ENCODE measurements at regions not wholly inside any gene's neighbourhood (a gene's known extent, or its start where the extent isn't known, plus 50 kb on each side); places are given as distances from the start of the nearest gene placed in this dataset.
"Not testable (repeated sequence)": the region's sequence is repeated elsewhere in the genome, so short reads cannot be mapped to it uniquely, and the experiment has no call there.

- no peak for DNase-seq
Measured at GRCh38 chr13:88436974-88437373, 765.8 kb downstream of the SLITRK5 start.

- DNase-seq, result no peak
Measured at GRCh38 chr13:88450515-88450914, 779.3 kb downstream of the SLITRK5 start.

- DNase-seq, result no peak
Measured at GRCh38 chr13:88456151-88456550, 785.0 kb downstream of the SLITRK5 start.

GRCh38 chr13:88459331-88459730 is 788.2 kb downstream of the SLITRK5 start:
- no peak for DNase-seq

GRCh38 chr13:88461272-88462009 is 790.3 kb downstream of the SLITRK5 start:
- DNase-seq, result no peak

- no peak for DNase-seq
Measured at GRCh38 chr13:88464851-88465250, 793.7 kb downstream of the SLITRK5 start.

GRCh38 chr13:88472316-88472715 is 801.1 kb downstream of the SLITRK5 start:
- DNase-seq, result no peak

- DNase-seq, result no peak
Measured at GRCh38 chr13:88483202-88483601, 812.0 kb downstream of the SLITRK5 start.

GRCh38 chr13:88507909-88508308 is 836.7 kb downstream of the SLITRK5 start:
- DNase-seq, result no peak

GRCh38 chr13:88512993-88513392 is 841.8 kb downstream of the SLITRK5 start:
- DNase-seq, result not testable (repeated sequence)

GRCh38 chr13:88526186-88526852 is 855.1 kb downstream of the SLITRK5 start:
- DNase-seq, result no peak

GRCh38 chr13:88526853-88527215 is 855.7 kb downstream of the SLITRK5 start:
- DNase-seq, result no peak

GRCh38 chr13:88541994-88542393 is 870.8 kb downstream of the SLITRK5 start:
- no peak for DNase-seq

- no peak for DNase-seq
Measured at GRCh38 chr13:88544836-88545235, 873.7 kb downstream of the SLITRK5 start.

- no peak for DNase-seq
Measured at GRCh38 chr13:88552966-88553365, 881.8 kb downstream of the SLITRK5 start.

GRCh38 chr13:88565566-88565965 is 894.4 kb downstream of the SLITRK5 start:
- DNase-seq, result no peak

GRCh38 chr13:88585861-88586260 is 914.7 kb downstream of the SLITRK5 start:
- no peak for DNase-seq

GRCh38 chr13:88586263-88586662 is 915.1 kb downstream of the SLITRK5 start:
- no peak for DNase-seq

- no peak for DNase-seq
Measured at GRCh38 chr13:88590574-88590973, 919.4 kb downstream of the SLITRK5 start.

GRCh38 chr13:88592105-88592504 is 920.9 kb downstream of the SLITRK5 start:
- DNase-seq, result no peak

GRCh38 chr13:88601949-88602348 is 930.8 kb downstream of the SLITRK5 start:
- DNase-seq, result no peak

GRCh38 chr13:88602786-88603777 is 931.9 kb downstream of the SLITRK5 start:
- DNase-seq, result no peak

- no peak for DNase-seq
Measured at GRCh38 chr13:88617176-88617575, 946.0 kb downstream of the SLITRK5 start.

All from DMS79 treated with DMSO at 0.1 percent for 48 hours (cell line).